ENCODE measurements at regions not wholly inside any gene's neighbourhood (a gene's known extent, or its start where the extent isn't known, plus 50 kb on each side); places are given as distances from the start of the nearest gene placed in this dataset.

GRCh38 chr4:42320822-42321388 is 76.4 kb upstream of the SHISA3 start:
- intact Hi-C loops (cut with micrococcal nuclease) = no loop called here
- Mint-ChIP-seq H3K4me1 (ENCODE audit: low read depth) (no peaks in the 10 kb centered on the region), H3K36me3 (no peaks in the 10 kb centered on the region), H3K27ac (no peak overlapping the region), H3K4me3 (no peak overlapping the region), H3K27me3 (peaks cover 2% of the 10 kb centered on the region), H3K9me3 (no peaks in the 10 kb centered on the region)
- no peak for DNase-seq
- ChIA-PET POLR2A (no interaction called here), CTCF (no interaction called here)

- Mint-ChIP-seq H3K27me3 (peaks cover 2% of the 10 kb centered on the region), H3K36me3 (no peaks in the 10 kb centered on the region), H3K4me3 (no peak overlapping the region), H3K9me3 (no peaks in the 10 kb centered on the region), H3K4me1 (ENCODE audit: low read depth) (no peaks in the 10 kb centered on the region), H3K27ac (no peak overlapping the region)
- ChIA-PET POLR2A (no interaction called here), CTCF (no interaction called here)
- no peak for DNase-seq
- intact Hi-C loops (cut with micrococcal nuclease) = no loop called here
Measured at GRCh38 chr4:42326040-42326439, 71.2 kb upstream of the SHISA3 start.

- intact Hi-C loops (cut with micrococcal nuclease) = no loop called here
- no peaks in the 10 kb centered on the region for H3K36me3 Mint-ChIP-seq
- ChIA-PET POLR2A (no interaction called here), CTCF (no interaction called here)
- H3K9me3 Mint-ChIP-seq = no peaks in the 10 kb centered on the region
- DNase-seq = no peak
- no peak overlapping the region for H3K27ac Mint-ChIP-seq
- H3K4me1 Mint-ChIP-seq (ENCODE audit: low read depth) = no peaks in the 10 kb centered on the region
- H3K27me3 Mint-ChIP-seq = peaks cover 2% of the 10 kb centered on the region
- no peak overlapping the region for H3K4me3 Mint-ChIP-seq
Measured at GRCh38 chr4:42326524-42326923, 70.8 kb upstream of the SHISA3 start.

- Mint-ChIP-seq H3K4me3 (no peak overlapping the region), H3K27me3 (peaks cover 2% of the 10 kb centered on the region)
- CTCF ChIA-PET = no interaction called here
Measured at GRCh38 chr4:42327323-42327722, 70.0 kb upstream of the SHISA3 start.

GRCh38 chr4:42328978-42329377 is 68.3 kb upstream of the SHISA3 start:
- no peaks in the 10 kb centered on the region for H3K4me1 Mint-ChIP-seq (ENCODE audit: low read depth)
- H3K9me3 Mint-ChIP-seq = no peaks in the 10 kb centered on the region
- intact Hi-C loops (cut with micrococcal nuclease) = no loop called here
- DNase-seq = no peak
- ChIA-PET CTCF (no interaction called here), POLR2A (no interaction called here)
- H3K27ac Mint-ChIP-seq = no peak overlapping the region
- peaks cover 2% of the 10 kb centered on the region for H3K27me3 Mint-ChIP-seq
- no peaks in the 10 kb centered on the region for H3K36me3 Mint-ChIP-seq
- H3K4me3 Mint-ChIP-seq = no peak overlapping the region

More at GRCh38 chr4:42327323-42327722, 70.0 kb upstream of the SHISA3 start:
- H3K27ac Mint-ChIP-seq = no peak overlapping the region
- no peaks in the 10 kb centered on the region for H3K9me3 Mint-ChIP-seq
- no peaks in the 10 kb centered on the region for H3K4me1 Mint-ChIP-seq (ENCODE audit: low read depth)
- DNase-seq = no peak
- intact Hi-C loops (cut with micrococcal nuclease) = no loop called here
- H3K36me3 Mint-ChIP-seq = no peaks in the 10 kb centered on the region
- POLR2A ChIA-PET = no interaction called here

GRCh38 chr4:42329421-42329820 is 67.9 kb upstream of the SHISA3 start:
- peaks cover 2% of the 10 kb centered on the region for H3K27me3 Mint-ChIP-seq
- no peak overlapping the region for H3K27ac Mint-ChIP-seq
- H3K9me3 Mint-ChIP-seq = no peaks in the 10 kb centered on the region
- POLR2A ChIA-PET = no interaction called here
- no peaks in the 10 kb centered on the region for H3K4me1 Mint-ChIP-seq (ENCODE audit: low read depth)
- CTCF ChIA-PET = no interaction called here
- intact Hi-C loops (cut with micrococcal nuclease) = no loop called here
- DNase-seq = no peak
- no peaks in the 10 kb centered on the region for H3K36me3 Mint-ChIP-seq
- no peak overlapping the region for H3K4me3 Mint-ChIP-seq

- intact Hi-C loops (cut with micrococcal nuclease) = no loop called here
- no peaks in the 10 kb centered on the region for H3K4me1 Mint-ChIP-seq (ENCODE audit: low read depth)
- no peak overlapping the region for H3K27ac Mint-ChIP-seq
- H3K27me3 Mint-ChIP-seq = peaks cover 2% of the 10 kb centered on the region
- no peak for DNase-seq
- no peak overlapping the region for H3K4me3 Mint-ChIP-seq
- no peaks in the 10 kb centered on the region for H3K36me3 Mint-ChIP-seq
- no peaks in the 10 kb centered on the region for H3K9me3 Mint-ChIP-seq
- CTCF ChIA-PET = no interaction called here
- POLR2A ChIA-PET = no interaction called here
Measured at GRCh38 chr4:42330002-42330592, 67.2 kb upstream of the SHISA3 start.

- peaks cover 2% of the 10 kb centered on the region for H3K27me3 Mint-ChIP-seq
- DNase-seq = no peak
- intact Hi-C loops (cut with micrococcal nuclease) = no loop called here
- no peaks in the 10 kb centered on the region for H3K36me3 Mint-ChIP-seq
- H3K27ac Mint-ChIP-seq = no peak overlapping the region
- ChIA-PET CTCF (no interaction called here), POLR2A (no interaction called here)
- no peak overlapping the region for H3K4me3 Mint-ChIP-seq
- H3K4me1 Mint-ChIP-seq (ENCODE audit: low read depth) = no peaks in the 10 kb centered on the region
- H3K9me3 Mint-ChIP-seq = no peaks in the 10 kb centered on the region
Measured at GRCh38 chr4:42331040-42331439, 66.2 kb upstream of the SHISA3 start.

- POLR2A ChIA-PET = no interaction called here
- no peak for DNase-seq
- Mint-ChIP-seq H3K9me3 (no peaks in the 10 kb centered on the region), H3K27ac (no peak overlapping the region), H3K4me1 (ENCODE audit: low read depth) (no peaks in the 10 kb centered on the region), H3K36me3 (no peaks in the 10 kb centered on the region), H3K27me3 (peaks cover 2% of the 10 kb centered on the region), H3K4me3 (no peak overlapping the region)
- intact Hi-C loops (cut with micrococcal nuclease) = no loop called here
- CTCF ChIA-PET = no interaction called here
Measured at GRCh38 chr4:42331914-42332368, 65.3 kb upstream of the SHISA3 start.

GRCh38 chr4:42339935-42340406 is 57.3 kb upstream of the SHISA3 start:
- Mint-ChIP-seq H3K4me1 (ENCODE audit: low read depth) (no peaks in the 10 kb centered on the region), H3K4me3 (no peak overlapping the region), H3K36me3 (no peaks in the 10 kb centered on the region), H3K27ac (no peak overlapping the region), H3K9me3 (no peaks in the 10 kb centered on the region), H3K27me3 (peaks cover 4% of the 10 kb centered on the region)
- ChIA-PET CTCF (interaction anchor here (0.7 kb wide), 1 partner anchor 9 kb away, joined by 3 read pairs; no protein-coding TSS in a partner anchor), POLR2A (no interaction called here)
- DNase-seq = no peak
- intact Hi-C loops (cut with micrococcal nuclease) = no loop called here

GRCh38 chr4:42341518-42342026 is 55.7 kb upstream of the SHISA3 start:
- intact Hi-C loops (cut with micrococcal nuclease) = no loop called here
- ChIA-PET POLR2A (no interaction called here), CTCF (no interaction called here)
- Mint-ChIP-seq H3K9me3 (no peaks in the 10 kb centered on the region), H3K27me3 (peaks cover 4% of the 10 kb centered on the region), H3K4me1 (ENCODE audit: low read depth) (no peaks in the 10 kb centered on the region), H3K36me3 (no peaks in the 10 kb centered on the region), H3K27ac (no peak overlapping the region), H3K4me3 (no peak overlapping the region)
- no peak for DNase-seq

- no peaks in the 10 kb centered on the region for H3K9me3 Mint-ChIP-seq
- DNase-seq = no peak
- POLR2A ChIA-PET = no interaction called here
- H3K4me1 Mint-ChIP-seq (ENCODE audit: low read depth) = no peaks in the 10 kb centered on the region
- intact Hi-C loops (cut with micrococcal nuclease) = no loop called here
- no peak overlapping the region for H3K27ac Mint-ChIP-seq
- peaks cover 4% of the 10 kb centered on the region for H3K27me3 Mint-ChIP-seq
- H3K36me3 Mint-ChIP-seq = no peaks in the 10 kb centered on the region
- CTCF ChIA-PET = no interaction called here
- no peak overlapping the region for H3K4me3 Mint-ChIP-seq
Measured at GRCh38 chr4:42342459-42342858, 54.8 kb upstream of the SHISA3 start.

GRCh38 chr4:42344309-42344708 is 53.0 kb upstream of the SHISA3 start:
- DNase-seq = no peak
- Mint-ChIP-seq H3K4me3 (no peak overlapping the region), H3K36me3 (no peaks in the 10 kb centered on the region), H3K27ac (no peak overlapping the region), H3K4me1 (ENCODE audit: low read depth) (no peaks in the 10 kb centered on the region), H3K9me3 (no peaks in the 10 kb centered on the region), H3K27me3 (peaks cover 4% of the 10 kb centered on the region)
- ChIA-PET POLR2A (no interaction called here), CTCF (no interaction called here)
- intact Hi-C loops (cut with micrococcal nuclease) = no loop called here

Data from activated CD4-positive, alpha-beta memory T cell treated with anti-CD3 and anti-CD28 coated beads for 36 hours (primary cell).